Calu3 (cell line): ENCODE measurements at regions not wholly inside any gene's neighbourhood (a gene's known extent, or its start where the extent isn't known, plus 50 kb on each side); places are given as distances from the start of the nearest gene placed in this dataset.

Source experiments
- BruUV-seq: library from RNA; stranded (reverse); fragments of 400-500 nt; replicated peaks from 2 replicates; lab custom pipeline; 2021; lab: Mats Ljungman, UMichigan
- CTCF ChIA-PET: fragments of 300-600 bp; sonication (Branson Sonifier 250); formaldehyde crosslinking; loops from one replicate; lab custom pipeline; 2022; ENCODE audit warnings: antibody characterized with exemption; lab: Charles Lee
- DNase-seq: peaks from one replicate; pipeline ENCODE4 v3.0.0; 2022
- H3K27ac Mint-ChIP-seq: one replicate; pipeline ENCODE4 v1.8.0; 2022; ENCODE audit warnings: mixed read lengths; ENCODE audit not compliant: unreplicated experiment
- H3K27me3 Mint-ChIP-seq: one replicate; pipeline ENCODE4 v1.8.0; 2022; ENCODE audit warnings: mixed read lengths; ENCODE audit not compliant: unreplicated experiment
- H3K36me3 Mint-ChIP-seq: one replicate; pipeline ENCODE4 v1.8.0; 2022; ENCODE audit warnings: mild to moderate bottlenecking, moderate library complexity, mixed read lengths; ENCODE audit not compliant: insufficient read depth, unreplicated experiment
- H3K4me1 Mint-ChIP-seq: one replicate; pipeline ENCODE4 v1.8.0; 2022; ENCODE audit warnings: mild to moderate bottlenecking, low read depth, mixed read lengths; ENCODE audit not compliant: unreplicated experiment
- H3K4me3 Mint-ChIP-seq: one replicate; pipeline ENCODE4 v1.8.0; 2022; ENCODE audit warnings: mild to moderate bottlenecking, low read depth, moderate library complexity, mixed read lengths; ENCODE audit not compliant: unreplicated experiment
- H3K9me3 Mint-ChIP-seq: one replicate; pipeline ENCODE4 v1.8.0; 2022; ENCODE audit warnings: low read depth, mixed read lengths; ENCODE audit not compliant: unreplicated experiment
- CTCF ChIP-seq: fragments of 200-600 bp; IDR thresholded peaks from one replicate; pipeline ENCODE4 v1.8.0; 2022; ENCODE audit warnings: antibody characterized with exemption; ENCODE audit not compliant: unreplicated experiment
- intact Hi-C: fragments of 100-400 bp; cut with micrococcal nuclease; formaldehyde crosslinking; loops from one replicate; pipeline ENCODE4 v1.10.0; 2022; ENCODE audit not compliant: unreplicated experiment

GRCh38 chr12:91654087-91654486, 471.5 kb upstream of the DCN start:
- Mint-ChIP-seq H3K4me3 (no peak overlapping the region), H3K27ac (no peak overlapping the region), H3K9me3 (peaks cover under 1% of the 10 kb centered on the region), H3K4me1 (no peaks in the 10 kb centered on the region), H3K27me3 (no peaks in the 10 kb centered on the region), H3K36me3 (no peaks in the 10 kb centered on the region)
- CTCF ChIA-PET = no interaction called here
- intact Hi-C loops = no loop called here
- no peak for DNase-seq
- BruUV-seq = no TSS peak
- no peak for TF ChIP-seq CTCF

- H3K27ac Mint-ChIP-seq = no peak overlapping the region
- intact Hi-C loops = no loop called here
- no peaks in the 10 kb centered on the region for H3K9me3 Mint-ChIP-seq
- TF ChIP-seq CTCF = no peak
- no peaks in the 10 kb centered on the region for H3K4me1 Mint-ChIP-seq
- H3K4me3 Mint-ChIP-seq = no peak overlapping the region
- CTCF ChIA-PET = no interaction called here
- H3K36me3 Mint-ChIP-seq = no peaks in the 10 kb centered on the region
- BruUV-seq = no TSS peak
- DNase-seq = no peak
- no peaks in the 10 kb centered on the region for H3K27me3 Mint-ChIP-seq
These were observed 469.1 kb upstream of the DCN start for GRCh38 chr12:91651728-91652127.

- Mint-ChIP-seq H3K27me3 (no peaks in the 10 kb centered on the region), H3K27ac (no peak overlapping the region), H3K4me3 (no peak overlapping the region), H3K4me1 (no peaks in the 10 kb centered on the region), H3K36me3 (no peaks in the 10 kb centered on the region), H3K9me3 (peaks cover 2% of the 10 kb centered on the region)
- DNase-seq = no peak
- TF ChIP-seq CTCF = no peak
- CTCF ChIA-PET = no interaction called here
- intact Hi-C loops = no loop called here
- BruUV-seq = no TSS peak
These were observed 461.1 kb upstream of the DCN start for GRCh38 chr12:91643763-91644162.

GRCh38 chr12:91640021-91640420, 457.4 kb upstream of the DCN start:
- H3K4me3 Mint-ChIP-seq = no peak overlapping the region
- intact Hi-C loops = no loop called here
- H3K9me3 Mint-ChIP-seq = peaks cover 4% of the 10 kb centered on the region
- CTCF ChIA-PET = no interaction called here
- H3K27ac Mint-ChIP-seq = no peak overlapping the region
- H3K36me3 Mint-ChIP-seq = no peaks in the 10 kb centered on the region
- H3K27me3 Mint-ChIP-seq = no peaks in the 10 kb centered on the region
- DNase-seq = no peak
- no TSS peak for BruUV-seq
- TF ChIP-seq CTCF = no peak
- H3K4me1 Mint-ChIP-seq = no peaks in the 10 kb centered on the region
